OCI-LY1 (cell line): ENCODE measurements at regions not wholly inside any gene's neighbourhood (a gene's known extent, or its start where the extent isn't known, plus 50 kb on each side); places are given as distances from the start of the nearest gene placed in this dataset.

Source experiments
- CTCF ChIP-seq: fragments of 200-600 bp; sonication (generic), shearing (Covaris generic); IDR thresholded peaks from 2 replicates; pipeline ENCODE4 v1.5.1; 2017; ENCODE audit warnings: mild to moderate bottlenecking, antibody characterized with exemption, low read length, moderate library complexity, mixed read lengths
- EZH2 ChIP-seq: fragments of 200-600 bp; sonication (generic), shearing (Covaris generic); IDR thresholded peaks from 2 replicates; pipeline ENCODE4 v1.8.0; 2017; ENCODE audit warnings: borderline replicate concordance, mixed run types, mild to moderate bottlenecking, antibody characterized with exemption, low read length, moderate library complexity, mixed read lengths

- TF ChIP-seq CTCF (no peak), EZH2 (no peak)
These were observed 49.8 kb upstream of the TDRD3 start for GRCh38 chr13:60347174-60347573.
